ENCODE measurements at regions not wholly inside any gene's neighbourhood (a gene's known extent, or its start where the extent isn't known, plus 50 kb on each side); places are given as distances from the start of the nearest gene placed in this dataset.

GRCh38 chr13:111971891-111972780 lies 94.8 kb upstream of the SOX1 start:
- no peak for TF ChIP-seq POLR2A (IDR thresholded peaks at IDR 0.05)
- TF ChIP-seq, protein P1, sequence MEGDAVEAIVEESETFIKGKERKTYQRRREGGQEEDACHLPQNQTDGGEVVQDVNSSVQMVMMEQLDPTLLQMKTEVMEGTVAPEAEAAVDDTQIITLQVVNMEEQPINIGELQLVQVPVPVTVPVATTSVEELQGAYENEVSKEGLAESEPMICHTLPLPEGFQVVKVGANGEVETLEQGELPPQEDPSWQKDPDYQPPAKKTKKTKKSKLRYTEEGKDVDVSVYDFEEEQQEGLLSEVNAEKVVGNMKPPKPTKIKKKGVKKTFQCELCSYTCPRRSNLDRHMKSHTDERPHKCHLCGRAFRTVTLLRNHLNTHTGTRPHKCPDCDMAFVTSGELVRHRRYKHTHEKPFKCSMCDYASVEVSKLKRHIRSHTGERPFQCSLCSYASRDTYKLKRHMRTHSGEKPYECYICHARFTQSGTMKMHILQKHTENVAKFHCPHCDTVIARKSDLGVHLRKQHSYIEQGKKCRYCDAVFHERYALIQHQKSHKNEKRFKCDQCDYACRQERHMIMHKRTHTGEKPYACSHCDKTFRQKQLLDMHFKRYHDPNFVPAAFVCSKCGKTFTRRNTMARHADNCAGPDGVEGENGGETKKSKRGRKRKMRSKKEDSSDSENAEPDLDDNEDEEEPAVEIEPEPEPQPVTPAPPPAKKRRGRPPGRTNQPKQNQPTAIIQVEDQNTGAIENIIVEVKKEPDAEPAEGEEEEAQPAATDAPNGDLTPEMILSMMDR (IDR thresholded peaks at IDR 0.05) = no peak

All from body of pancreas (tissue), 4 donors.